ENCODE measurements at regions not wholly inside any gene's neighbourhood (a gene's known extent, or its start where the extent isn't known, plus 50 kb on each side); places are given as distances from the start of the nearest gene placed in this dataset.
A peak's percentile ranks its signal among the peaks of the same experiment; 100 is the strongest.
"Not testable (repeated sequence)": the region's sequence is repeated elsewhere in the genome, so short reads cannot be mapped to it uniquely, and the experiment has no call there.

DNA sequence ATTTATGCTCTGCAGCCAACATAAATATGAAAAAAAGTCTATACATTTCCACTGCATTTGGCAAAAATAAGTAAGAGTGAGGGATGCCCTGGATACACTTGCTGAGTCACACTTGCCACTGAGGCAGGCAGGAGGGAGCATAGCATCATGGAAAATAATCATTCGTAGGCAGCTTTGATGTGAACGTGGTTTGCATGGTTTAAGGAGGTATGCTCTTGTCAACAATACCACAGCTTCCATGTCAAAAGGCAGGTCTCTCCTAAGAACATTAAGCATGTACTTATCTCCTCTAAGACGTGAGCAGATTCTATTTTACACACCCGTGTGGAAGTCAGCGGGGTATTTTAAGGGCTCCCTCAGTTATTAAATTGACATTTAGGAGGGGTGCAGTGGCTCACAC lies 89.2 kb upstream of the WDR11 start:
- no peak for DNase-seq

DNA sequence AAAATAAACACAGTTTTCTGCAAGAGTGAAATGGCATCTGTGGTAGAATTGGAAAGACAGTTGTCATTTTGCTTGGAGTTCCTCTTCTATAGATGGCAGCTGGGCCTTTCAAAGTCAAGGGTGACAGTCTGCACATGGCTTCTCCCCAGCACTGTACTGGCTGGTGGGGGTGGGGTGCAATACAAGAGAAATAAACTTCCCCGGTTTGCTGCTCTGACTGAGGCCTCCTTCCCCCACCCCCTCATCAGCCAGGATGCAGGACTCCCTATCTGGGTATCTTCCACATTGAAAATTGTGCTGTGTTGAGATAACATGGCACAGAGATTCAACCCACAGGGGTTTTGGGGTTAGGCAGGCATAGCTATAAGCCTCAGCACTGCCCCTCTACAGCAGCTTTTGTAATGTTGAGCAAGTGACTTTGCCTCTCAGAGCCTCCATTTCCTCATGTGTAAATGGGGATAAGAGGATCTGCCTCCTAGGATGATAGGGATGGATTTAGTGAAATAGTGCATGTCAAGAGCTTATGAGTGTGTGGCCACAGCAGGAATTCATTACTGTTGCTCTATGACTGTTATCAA lies 85.8 kb upstream of the WDR11 start:
- DNase-seq: no peak

DNA sequence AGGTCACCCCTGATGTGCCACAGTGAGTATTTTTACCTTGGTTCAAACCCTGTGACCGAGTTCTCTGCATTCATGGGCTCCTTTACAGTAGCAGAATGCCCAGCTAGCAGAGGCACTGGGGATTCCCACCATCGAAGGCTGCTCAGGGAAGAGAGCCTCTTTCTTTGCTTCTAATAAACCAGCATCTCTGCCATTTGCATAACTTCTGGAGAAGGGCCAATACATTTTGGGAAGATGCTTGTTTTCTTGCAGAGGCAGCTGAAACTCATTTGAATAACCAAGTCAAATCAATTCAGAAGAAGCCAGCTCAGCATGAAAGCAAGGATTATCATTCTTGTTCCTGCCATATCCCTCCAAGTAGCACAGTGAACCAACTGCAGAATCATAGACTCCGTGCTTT lies 82.9 kb upstream of the WDR11 start:
- no peak for DNase-seq

DNA sequence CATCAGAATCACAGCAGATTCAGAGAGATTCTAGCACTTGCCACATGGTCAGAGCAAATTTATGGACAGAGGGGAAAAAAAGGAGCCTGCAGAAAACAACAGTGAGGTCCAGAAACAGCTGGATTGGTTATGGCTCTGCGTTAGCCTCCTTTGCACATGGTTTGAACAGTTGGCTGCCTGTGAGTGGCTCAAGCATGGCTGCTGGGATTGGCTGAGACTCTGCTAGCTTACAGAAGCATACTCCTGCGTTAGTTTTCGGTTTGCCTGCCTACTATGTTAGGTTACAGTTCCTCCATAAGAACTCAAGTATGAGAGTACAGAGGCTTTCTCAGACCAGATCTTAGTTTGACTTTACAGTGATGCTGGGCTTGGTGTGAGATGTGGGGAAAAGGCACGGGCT lies 80.7 kb upstream of the WDR11 start:
- DNase-seq: peak; percentile 21

DNA sequence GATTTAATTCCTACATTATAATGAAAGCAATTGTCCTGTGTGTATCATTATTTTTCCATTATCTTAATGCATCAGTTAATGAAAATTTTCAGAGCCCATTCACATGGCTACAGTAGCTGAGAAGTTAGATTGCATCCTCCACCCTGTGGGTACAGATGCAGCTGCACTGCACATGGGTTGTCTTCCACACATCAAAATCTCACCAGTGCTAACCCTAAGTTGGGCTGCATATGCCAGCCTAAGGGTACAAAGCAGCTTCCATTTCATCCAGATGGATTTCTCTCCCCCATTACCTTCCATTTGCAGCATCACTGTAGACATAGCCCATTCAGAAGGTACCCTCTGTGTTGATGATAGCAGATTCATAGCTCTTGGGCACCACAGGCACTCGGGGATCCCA lies 74.7 kb upstream of the WDR11 start:
- DNase-seq: no peak

DNA sequence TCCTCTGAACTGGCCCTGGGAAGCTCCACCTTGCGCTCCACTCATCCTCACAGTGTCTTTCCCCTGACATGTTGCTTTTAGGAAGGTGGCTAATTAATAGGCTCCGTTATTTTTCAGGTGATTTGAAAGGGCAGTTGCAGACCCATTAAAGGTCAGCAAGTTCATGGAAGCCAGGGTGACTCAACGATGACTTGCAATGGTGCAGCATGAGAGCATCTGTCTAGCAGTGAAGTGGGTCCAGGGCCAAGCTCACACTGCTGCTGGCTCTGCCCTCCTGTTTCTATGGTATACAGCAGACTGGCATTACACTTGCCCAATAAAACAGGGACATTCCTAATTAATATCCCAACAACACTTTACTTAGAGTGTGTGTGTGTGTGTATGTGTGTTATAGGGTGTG lies 68.8 kb upstream of the WDR11 start:
- DNase-seq: no peak

DNA sequence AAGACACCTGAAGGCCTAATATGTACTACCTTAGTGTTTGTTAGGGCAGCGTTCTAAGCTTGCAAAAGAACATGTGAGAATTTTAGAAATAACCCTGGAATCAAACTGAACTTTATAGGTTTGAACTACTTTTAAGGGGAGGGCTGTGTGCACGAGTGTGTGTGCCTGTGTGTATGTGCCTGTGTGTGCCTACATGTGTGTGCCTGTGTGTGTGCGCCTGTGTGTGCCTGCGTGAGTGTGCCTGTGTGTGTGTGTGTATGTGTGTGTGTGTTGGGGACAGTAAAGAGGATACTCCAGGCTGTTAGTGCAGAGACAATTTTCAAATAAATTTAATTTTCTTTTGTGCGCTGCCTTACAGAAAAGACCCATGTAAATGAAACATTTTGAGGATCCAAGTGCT lies 68.1 kb upstream of the WDR11 start:
- DNase-seq: no peak

DNA sequence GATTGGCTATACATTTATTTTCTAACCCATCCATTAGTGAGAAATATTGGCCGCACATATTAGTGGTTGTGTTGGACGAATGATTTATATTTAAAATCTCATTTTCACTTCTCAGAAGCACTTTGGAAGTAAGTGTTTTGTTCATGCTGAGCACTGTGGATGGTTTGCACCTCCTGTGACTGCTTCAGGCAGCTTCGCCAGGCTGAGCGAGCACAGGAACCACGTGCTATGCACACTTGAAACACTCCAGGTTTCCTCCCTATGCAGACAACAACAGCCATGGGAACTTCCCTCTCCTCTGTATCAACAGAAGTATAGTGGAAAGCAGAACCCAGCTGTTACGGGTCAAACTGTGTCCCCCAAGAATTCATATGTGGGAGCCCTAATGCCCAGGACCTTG lies 67.3 kb upstream of the WDR11 start:
- DNase-seq: no peak

DNA sequence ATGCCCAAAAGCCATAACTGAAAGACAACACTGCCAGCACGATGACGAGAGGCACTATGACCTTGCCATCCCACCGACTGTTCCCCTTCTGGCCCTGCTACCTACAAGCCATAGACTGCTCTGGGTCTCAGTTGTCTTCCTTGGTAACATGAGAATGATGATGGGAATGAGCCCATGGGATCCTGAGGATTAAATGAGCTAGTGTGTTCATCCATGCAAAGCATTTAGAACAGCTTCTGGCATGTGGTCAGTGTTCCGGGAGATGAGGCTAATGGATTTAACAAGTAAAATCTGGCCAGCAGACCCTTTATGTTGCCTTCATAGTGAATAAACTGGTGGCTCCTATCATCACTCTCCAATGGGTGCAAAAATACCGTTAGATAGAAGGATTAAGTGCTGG lies 62.4 kb upstream of the WDR11 start:
- DNase-seq: no peak

DNA sequence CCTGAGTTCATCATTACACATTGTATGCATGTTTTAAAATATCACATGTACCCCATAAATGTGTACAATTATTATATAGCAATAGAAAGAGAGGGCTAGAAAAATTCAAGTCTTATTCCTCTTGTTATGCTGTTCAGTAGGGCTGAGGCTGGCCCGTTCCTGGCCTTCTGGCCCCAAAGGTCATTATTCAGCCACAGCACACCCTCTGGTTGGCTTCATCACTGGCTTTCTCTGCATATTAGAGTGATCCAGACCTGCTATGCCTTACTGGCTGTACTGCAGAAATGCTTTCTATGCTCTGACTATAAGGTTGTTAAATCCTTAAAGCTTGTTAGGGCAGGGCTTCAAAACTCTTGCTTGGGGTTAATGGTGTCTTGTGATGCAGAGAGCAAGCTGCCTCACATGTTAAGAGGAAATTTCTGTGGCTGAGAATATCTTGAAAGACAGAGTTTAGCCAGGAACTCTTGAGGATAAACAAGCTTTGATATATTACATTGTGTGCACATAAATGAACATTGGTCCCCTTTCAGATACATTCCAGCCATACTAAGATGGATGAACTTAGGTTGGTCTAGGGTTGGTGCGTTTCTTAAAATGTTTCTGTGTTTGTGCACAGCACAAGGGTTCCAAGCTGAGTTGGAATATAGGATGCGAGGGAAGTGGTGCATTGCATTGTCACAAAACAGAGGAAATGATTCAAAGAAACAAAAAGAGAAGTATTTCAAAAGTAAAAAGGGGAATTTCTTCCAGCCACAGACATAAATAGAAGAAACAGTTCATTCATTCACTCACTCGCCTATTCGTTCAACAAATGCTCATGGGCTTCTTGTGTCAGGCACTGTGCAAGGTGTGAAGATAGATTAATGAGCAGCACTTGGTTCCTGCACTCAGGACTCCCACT lies 61.6 kb upstream of the WDR11 start:
- DNase-seq: no peak

DNA sequence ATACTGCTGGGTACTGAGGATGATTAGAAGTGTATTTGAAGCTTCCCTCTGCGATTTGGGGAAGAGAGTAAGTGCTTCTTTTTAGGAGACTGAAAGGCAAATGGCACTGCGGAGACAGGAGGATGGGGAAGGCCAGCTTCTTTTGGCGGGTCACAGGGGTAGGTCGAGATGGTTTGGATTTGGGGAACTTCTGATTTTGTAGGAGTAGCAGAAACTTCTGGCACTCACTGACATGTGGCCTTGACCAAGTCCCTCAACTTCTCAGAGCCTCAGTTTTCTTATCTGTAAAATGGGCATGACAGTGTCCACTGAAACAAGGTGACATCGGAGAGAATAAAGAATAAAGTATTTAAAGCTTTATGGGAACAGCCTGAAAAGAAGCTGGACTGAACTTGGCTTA lies 59.8 kb upstream of the WDR11 start:
- no peak for DNase-seq

DNA sequence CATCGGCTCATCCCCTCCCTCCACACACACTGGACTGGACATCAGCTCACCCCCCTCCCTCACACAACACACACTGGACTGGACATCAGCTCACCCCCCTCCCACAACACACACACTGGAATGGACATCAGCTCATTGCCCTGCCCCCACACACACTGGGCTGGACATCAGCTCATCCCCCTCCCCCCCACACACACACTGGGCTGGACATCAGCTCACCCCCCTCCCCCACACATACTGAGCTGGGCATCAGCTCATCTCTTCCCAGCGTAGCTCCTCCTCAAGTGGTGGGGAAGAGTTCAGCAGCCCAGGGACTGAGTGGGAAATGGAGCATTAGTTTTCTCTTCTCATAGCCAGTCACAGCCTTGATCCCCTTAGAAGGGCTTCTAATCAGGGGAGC lies 58.1 kb upstream of the WDR11 start:
- no peak for DNase-seq

DNA sequence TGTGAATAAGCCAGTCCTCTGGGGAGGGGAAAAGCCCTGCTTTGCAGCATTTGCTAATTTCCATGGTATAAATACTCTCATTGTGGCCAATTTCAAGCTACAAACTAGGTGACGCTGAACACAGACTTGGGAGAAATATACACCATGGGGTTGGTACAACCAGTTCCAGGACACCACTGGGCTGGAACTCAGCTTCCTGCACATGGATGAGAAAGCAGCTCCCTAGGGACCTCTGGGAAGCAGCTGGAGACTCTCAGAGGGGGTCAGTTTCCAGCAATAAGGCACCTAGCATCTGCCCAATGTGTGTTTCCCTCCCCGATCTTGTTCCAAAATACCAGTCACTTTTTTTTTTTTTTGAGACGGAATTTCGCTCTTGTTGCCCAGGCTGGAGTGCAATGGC lies 56.8 kb upstream of the WDR11 start:
- no peak for DNase-seq

DNA sequence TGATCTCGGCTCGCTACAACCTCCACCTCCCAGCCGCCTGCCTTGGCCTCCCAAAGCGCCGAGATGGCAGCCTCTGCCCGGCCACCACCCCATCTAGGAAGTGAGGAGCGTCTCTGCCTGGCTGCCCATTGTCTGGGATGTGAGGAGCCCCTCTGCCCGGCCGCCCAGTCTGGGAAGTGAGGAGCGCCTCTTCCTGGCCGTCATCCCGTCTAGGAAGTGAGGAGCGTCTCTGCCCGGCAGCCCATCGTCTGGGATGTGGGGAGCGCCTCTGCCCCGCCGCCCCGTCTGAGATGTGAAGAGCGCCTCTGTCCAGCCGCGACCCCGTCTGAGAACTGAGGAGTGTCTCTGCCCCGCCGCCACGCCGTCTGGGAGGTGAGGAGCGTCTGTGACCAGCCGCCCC lies 52.9 kb upstream of the WDR11 start:
- not testable (repeated sequence) for DNase-seq

DNA sequence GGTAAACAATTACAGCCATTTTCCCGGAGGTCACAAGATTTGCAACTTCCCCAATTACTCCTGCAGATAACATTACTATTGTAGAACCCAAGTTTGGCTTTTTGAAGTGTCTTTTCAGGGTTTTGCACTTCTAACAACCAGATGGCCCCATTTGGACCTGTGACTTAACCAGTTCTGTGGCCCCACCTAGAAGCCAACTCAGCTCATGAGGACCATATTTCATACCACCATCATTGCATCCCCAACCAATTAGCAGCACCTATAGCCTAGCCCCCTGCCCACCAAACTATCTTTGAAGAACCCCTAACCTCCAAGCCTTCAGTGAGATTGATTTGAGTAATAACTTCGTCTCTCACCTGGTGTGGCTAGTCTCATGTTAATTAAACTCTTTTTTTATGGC lies 51.3 kb upstream of the WDR11 start:
- DNase-seq: no peak

DNA sequence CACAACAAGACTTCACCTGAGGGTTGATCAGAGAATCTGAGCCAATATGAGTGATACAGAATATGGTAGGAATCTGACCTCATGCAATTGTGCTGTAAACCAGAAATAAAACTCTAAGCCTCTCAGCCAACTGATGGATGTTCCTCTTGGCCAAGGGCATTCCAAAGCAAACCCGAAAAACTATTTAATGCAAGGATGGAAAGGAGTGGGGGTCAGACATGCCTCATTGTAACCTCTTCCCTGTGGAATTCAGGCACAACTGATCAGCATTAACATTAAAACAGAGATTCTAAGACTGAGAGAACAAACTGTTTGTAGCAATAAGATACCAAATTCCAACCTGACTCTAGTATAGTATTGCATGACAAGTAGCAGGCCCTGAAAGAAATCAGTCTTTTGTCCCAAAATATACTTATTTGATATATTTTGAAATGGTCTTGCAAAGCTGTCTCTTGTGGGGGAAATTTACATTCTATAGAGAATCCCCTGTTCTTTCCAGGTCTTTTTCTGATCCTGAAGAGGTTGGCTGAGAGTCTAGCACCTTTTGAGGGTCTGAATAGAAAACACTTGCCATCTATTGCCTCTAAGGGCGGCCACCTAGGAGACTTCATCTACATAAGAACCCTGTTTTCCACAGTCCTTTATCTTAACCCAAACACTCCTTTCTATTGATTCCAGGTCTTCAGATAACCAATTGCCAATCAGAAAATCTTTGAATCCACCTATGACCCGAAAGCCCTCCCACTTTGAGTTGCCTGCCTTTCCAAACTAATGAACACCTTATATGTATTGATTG lies 50.4 kb upstream of the WDR11 start:
- no peak for DNase-seq

Measured in right hindlimb (tissue), 1 donor.